Ishikawa (cell line): ENCODE measurements at regions not wholly inside any gene's neighbourhood (a gene's known extent, or its start where the extent isn't known, plus 50 kb on each side); places are given as distances from the start of the nearest gene placed in this dataset.

Source experiments
- EP300 ChIP-seq: IDR thresholded peaks from 2 replicates; pipeline ENCODE4 v1.6.1; 2012; ENCODE audit warnings: borderline replicate concordance
- TAF1 ChIP-seq: IDR thresholded peaks from 2 replicates; pipeline ENCODE4 v1.6.1; 2012; ENCODE audit warnings: low read depth, mild to moderate bottlenecking
- TCF12 ChIP-seq: IDR thresholded peaks from 2 replicates; pipeline ENCODE4 v1.6.1; 2012; ENCODE audit warnings: low read depth
- YY1 ChIP-seq: IDR thresholded peaks from 2 replicates; pipeline ENCODE4 v1.6.1; 2012; ENCODE audit warnings: low read depth
- ZBTB7A ChIP-seq: IDR thresholded peaks from 2 replicates; pipeline ENCODE4 v1.6.1; 2012; ENCODE audit warnings: low read depth
- TF ChIP-seq, protein P1 (sequence below): IDR thresholded peaks from 2 replicates; pipeline ENCODE4 v1.6.1; 2012

DNA sequence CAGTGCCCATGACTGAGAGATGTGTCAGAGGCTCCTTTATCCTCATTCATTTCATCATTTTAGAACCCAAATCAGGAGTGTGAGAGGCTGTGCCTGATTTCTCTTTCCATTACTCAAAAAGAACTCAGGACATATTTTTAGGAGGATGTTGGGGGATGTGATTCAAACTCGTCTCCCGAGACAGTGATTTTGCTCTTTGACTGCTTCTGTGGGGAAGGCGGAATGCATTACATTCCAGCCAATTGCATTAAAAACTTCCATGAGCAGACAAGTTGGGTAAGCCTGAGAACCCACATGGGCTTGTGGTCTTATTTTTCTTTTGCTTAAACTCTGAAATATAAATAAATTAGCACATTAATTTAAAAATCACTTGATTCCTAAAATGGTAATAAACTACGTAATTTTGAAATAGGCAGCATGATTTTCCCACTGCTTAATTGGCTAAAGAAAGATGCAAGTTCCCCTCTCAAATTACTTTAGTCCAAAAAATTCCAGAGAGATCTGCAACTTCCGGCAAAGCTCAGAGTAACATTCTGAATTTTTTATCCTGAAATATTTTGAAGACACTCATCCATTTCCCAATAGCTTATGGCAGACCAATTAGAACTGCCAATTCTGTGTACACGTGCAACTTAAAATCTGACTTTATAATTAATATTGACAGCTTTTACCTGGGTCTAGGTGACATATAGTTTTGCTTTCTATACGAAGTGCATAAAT is 185.6 kb downstream of the C7orf25 start:
- TF ChIP-seq TCF12 (no peak), YY1 (no peak), TAF1 (no peak), EP300 (no peak), ZBTB7A (no peak)
- TF ChIP-seq, protein P1, sequence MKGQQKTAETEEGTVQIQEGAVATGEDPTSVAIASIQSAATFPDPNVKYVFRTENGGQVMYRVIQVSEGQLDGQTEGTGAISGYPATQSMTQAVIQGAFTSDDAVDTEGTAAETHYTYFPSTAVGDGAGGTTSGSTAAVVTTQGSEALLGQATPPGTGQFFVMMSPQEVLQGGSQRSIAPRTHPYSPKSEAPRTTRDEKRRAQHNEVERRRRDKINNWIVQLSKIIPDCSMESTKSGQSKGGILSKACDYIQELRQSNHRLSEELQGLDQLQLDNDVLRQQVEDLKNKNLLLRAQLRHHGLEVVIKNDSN = no peak
